RWPE2 (cell line): ENCODE measurements at regions not wholly inside any gene's neighbourhood (a gene's known extent, or its start where the extent isn't known, plus 50 kb on each side); places are given as distances from the start of the nearest gene placed in this dataset.

Experiments used
- ATAC-seq: fragments of 200-7000 bp; cut with Tn5 transposase; 3 replicates; pipeline ENCODE4 v1.9.1; 2021; ENCODE audit warnings: low read depth
- DNase-seq: peaks from one replicate; pipeline ENCODE4 v3.0.0-alpha.2; 2020; ENCODE audit warnings: low spot score
- H3K27ac ChIP-seq: fragments of 450-650 bp; 2 replicates; pipeline ENCODE4 v1.5.1; 2017; ENCODE audit warnings: mild to moderate bottlenecking; ENCODE audit not compliant: poor library complexity, severe bottlenecking
- H3K27me3 ChIP-seq: fragments of 250-450 bp; sonication (Bioruptor Pico); 2 replicates; pipeline ENCODE4 v1.5.1; 2021; ENCODE audit warnings: mild to moderate bottlenecking, moderate library complexity; ENCODE audit not compliant: insufficient read depth, poor library complexity, severe bottlenecking
- H3K36me3 ChIP-seq: fragments of 250-450 bp; sonication (Bioruptor Pico); 2 replicates; pipeline ENCODE4 v1.5.1; 2020; ENCODE audit warnings: low read depth, mild to moderate bottlenecking, moderate library complexity
- H3K4me1 ChIP-seq: fragments of 250-450 bp; sonication (Bioruptor Pico); 2 replicates; pipeline ENCODE4 v1.5.1; 2021; ENCODE audit warnings: mild to moderate bottlenecking, moderate library complexity; ENCODE audit not compliant: insufficient read depth, poor library complexity, severe bottlenecking
- H3K4me3 ChIP-seq: fragments of 250-450 bp; sonication (Bioruptor Pico); 2 replicates; pipeline ENCODE4 v1.5.1; 2021; ENCODE audit warnings: mild to moderate bottlenecking, moderate library complexity; ENCODE audit not compliant: severe bottlenecking
- H3K9me3 ChIP-seq: fragments of 250-450 bp; sonication (Bioruptor Pico); 2 replicates; pipeline ENCODE4 v1.5.1; 2021; ENCODE audit warnings: mild to moderate bottlenecking, moderate library complexity; ENCODE audit not compliant: severe bottlenecking
- TF ChIP-seq, protein P1 (sequence below): fragments of 450-650 bp; IDR thresholded peaks from one replicate; pipeline ENCODE4 v1.5.1; 2017; ENCODE audit warnings: mild to moderate bottlenecking, moderate library complexity; ENCODE audit not compliant: poor library complexity, severe bottlenecking

DNA sequence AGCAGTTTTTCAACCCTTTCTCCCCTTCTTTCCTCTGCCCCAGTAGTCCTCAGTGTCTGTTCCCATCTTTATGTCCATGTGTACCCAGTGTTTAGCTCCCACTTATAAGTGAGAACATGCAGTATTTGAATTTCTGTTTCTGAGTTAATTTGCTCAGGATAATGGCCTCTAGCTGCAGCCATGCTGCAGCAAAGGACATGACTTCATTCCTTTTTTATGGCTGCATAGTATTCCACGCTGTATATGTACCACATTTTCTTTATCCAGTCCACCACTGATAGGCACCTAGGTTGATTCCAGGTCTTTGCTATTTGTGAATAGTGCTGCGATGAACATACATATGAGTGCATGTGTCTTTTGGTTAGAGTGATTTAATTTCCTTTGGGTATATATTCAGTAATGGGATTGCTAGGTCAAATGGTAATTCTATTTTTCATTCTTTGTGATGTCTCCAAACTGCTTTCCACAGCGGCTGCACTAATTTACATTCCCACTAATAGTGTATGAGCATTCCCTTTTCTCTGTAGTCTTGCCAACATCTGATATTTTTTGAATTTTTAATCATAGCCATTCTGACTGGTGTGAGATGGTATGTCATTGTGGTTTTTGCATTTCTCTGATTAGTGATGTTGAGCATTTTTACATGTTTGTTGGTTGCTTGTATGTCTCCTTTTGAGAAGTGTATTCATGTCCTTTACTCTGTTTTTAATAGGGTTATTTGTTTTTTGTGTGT lies 54.6 kb upstream of the ANK2 start:
- H3K4me1 ChIP-seq: no peaks in the 10 kb centered on the region
- H3K27me3 ChIP-seq: no peaks in the 10 kb centered on the region
- H3K27ac ChIP-seq: no peak overlapping the region
- DNase-seq (no peak), ATAC-seq (no peak)
- no peaks in the 10 kb centered on the region for H3K36me3 ChIP-seq
- TF ChIP-seq, protein P1, sequence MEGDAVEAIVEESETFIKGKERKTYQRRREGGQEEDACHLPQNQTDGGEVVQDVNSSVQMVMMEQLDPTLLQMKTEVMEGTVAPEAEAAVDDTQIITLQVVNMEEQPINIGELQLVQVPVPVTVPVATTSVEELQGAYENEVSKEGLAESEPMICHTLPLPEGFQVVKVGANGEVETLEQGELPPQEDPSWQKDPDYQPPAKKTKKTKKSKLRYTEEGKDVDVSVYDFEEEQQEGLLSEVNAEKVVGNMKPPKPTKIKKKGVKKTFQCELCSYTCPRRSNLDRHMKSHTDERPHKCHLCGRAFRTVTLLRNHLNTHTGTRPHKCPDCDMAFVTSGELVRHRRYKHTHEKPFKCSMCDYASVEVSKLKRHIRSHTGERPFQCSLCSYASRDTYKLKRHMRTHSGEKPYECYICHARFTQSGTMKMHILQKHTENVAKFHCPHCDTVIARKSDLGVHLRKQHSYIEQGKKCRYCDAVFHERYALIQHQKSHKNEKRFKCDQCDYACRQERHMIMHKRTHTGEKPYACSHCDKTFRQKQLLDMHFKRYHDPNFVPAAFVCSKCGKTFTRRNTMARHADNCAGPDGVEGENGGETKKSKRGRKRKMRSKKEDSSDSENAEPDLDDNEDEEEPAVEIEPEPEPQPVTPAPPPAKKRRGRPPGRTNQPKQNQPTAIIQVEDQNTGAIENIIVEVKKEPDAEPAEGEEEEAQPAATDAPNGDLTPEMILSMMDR: no peak
- no peaks in the 10 kb centered on the region for H3K9me3 ChIP-seq
- H3K4me3 ChIP-seq: no peak overlapping the region
